GM18870 (cell line): ENCODE measurements at regions not wholly inside any gene's neighbourhood (a gene's known extent, or its start where the extent isn't known, plus 50 kb on each side); places are given as distances from the start of the nearest gene placed in this dataset.

Experiments
- ATAC-seq: cut with Tn5 transposase; IDR thresholded peaks from one replicate; pipeline ENCODE4 v1.9.1; 2021; ENCODE audit warnings: moderate library complexity; ENCODE audit not compliant: unreplicated experiment

DNA sequence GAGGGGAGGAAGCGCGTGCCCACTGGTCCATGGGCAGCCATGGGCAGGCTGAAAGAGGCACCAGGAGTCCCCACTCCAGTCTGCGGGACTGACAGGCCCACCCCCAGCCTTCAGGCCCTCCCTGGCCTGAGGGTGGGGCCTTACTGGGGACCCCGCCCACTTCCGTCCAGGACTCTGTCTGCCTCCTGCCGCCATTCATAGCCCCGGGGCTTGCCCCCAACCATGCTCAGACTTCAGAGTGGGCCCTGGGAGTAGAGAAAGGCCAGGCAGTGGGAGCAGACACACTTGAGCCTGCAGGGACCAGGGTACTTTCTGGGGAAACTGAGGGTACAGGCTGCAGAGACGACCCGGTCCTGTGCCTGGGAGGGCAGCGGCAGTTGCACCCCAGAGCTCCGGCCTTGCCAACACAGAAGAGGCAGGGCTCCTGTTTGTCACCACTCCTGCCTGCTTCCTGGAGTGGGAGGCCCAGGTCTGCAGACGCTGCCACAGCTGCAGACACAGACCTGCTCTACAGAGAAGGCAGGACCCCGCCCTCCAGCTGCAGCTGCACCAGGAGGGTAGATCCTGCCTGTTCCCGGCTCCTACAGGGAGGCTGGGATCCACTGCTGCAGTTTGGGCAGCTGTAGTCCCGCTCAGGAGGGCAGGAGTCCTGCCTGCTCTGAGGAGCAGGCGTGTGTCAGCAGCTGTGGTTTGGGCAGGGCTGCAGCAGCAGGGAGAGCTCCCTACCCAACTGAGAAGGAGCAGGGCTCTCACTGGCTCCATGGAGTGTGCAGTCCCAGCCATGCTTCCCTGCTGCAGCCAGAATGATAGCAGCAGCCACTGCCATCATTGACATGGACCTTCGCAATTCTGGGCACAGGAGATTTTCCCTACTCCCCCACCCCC lies 387.9 kb upstream of the ANO3 start:
- ATAC-seq = no peak

DNA sequence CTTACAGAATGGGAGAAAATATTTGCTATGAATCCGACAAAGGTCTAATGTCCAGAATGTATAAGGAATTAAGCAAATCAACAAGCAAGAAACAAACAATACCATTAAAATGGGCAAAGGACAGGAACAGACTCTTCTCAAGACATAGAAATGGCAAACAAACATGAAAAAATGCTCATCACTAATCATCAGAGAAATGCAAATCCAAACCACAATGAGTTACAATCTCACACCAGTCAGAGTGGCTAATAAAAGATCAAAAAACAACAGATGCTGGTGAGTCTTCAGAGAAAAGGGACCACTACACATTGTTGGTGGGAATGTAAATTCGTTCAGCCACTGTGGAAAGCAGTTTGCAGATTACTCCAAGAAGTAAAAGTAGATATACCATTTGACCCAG lies 382.0 kb upstream of the ANO3 start:
- ATAC-seq = no peak

DNA sequence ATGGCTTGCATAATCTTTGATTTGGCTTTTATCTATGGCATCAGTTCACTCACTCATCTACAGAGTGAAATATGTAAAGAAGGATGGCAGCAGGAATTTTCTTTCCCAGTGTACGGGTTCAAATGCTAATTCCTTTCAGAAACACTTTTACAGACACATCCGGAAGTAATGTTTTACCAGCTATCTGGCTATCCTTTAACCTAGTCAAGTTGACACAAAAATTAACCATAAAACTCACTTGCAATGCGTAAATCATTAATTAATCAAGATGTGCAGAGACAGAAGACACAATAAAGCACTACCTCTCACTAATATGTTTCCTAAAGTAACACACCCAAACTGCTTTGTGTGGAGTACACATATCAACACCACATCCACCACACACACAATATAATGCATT lies 378.9 kb upstream of the ANO3 start:
- no peak for ATAC-seq

DNA sequence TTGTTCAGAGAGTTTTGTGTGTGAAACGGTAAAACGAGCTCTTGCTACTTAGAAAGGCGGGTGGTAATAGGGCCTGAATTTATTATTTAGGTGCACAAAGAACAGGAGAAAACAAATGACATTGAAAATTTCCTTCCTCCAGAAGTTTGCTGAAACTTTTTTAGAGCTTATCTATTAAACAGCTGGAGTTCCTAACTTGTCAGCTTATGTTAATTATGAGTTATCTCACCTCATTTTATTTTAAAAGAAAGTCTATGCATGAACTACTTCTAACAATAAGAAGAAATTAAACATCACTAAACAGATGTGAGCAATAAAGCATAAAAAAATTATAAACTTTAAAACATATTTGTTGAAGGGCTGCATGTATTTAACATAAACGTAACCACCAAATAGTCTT lies 373.9 kb upstream of the ANO3 start:
- ATAC-seq = no peak

DNA sequence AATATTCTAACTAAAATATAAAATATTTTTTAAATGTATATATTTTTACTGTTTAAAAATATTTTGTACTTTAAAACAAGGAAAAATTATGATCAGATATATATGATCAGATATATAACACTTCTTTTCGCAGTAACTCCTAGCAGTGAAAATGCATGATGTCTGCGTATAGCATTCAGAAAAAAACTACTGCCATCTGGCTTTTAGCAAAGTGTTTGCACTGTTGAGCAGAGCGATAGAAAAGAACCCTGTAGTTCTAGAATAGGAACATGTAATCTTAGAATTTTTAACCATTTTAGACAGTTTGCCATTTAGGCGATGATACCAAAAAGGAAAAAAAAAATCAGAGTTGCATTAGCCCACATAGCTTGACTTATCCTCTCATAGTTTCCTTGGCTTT lies 370.4 kb upstream of the ANO3 start:
- no peak for ATAC-seq

DNA sequence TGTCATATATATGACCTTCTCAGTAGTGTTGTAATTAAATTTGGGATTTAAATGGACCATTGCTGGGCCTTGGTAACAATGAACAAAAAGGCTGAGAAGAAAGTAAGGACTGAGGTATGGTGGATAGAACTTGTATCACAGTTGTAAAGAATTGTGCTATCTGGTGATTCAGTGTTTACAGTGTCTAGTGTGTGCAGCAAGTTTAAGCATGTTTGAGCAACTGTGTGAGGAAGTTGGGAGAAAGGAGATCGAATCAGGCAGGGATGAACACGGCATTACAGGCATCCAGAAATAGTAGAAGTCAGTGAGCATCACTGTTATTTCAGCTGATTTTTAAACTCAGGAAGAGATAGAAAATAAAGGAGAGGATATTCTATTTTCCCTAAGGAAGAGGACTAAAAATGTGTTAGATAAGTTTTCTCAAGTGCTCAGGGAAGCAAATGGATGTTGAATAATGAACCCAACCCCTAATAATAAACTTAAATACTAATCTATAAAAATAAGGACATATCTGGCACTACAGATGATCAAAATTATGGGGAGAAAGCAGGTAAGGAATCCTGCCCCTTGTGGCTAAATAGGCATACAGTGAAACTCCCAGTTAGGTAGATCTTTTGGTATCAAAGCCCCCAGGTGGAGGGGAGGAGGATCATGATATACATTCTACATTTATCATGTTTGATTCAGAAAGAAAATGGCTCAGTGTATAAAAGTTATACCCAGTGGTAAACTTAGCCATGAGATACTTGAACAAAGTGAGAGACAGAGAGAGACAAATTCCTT lies 361.0 kb upstream of the ANO3 start:
- ATAC-seq = no peak

DNA sequence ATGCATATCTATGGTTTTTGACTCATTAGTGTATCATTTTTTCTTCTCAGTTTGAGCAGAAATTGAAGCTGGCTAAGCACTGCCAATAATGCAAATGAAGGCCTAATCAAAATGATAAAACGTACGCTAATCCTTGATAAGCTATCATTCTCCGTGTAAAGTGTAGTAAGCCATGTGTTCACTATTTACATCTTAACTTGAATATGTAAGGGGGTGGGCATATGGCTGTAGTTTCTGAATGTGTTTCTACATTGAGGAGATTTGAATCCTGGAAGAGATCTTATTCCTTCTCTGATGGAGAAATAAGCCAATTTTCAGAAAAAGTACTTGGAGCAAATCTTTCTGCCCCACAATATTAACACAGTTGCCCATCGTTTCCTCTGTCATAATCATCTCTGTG lies 351.8 kb upstream of the ANO3 start:
- no peak for ATAC-seq

DNA sequence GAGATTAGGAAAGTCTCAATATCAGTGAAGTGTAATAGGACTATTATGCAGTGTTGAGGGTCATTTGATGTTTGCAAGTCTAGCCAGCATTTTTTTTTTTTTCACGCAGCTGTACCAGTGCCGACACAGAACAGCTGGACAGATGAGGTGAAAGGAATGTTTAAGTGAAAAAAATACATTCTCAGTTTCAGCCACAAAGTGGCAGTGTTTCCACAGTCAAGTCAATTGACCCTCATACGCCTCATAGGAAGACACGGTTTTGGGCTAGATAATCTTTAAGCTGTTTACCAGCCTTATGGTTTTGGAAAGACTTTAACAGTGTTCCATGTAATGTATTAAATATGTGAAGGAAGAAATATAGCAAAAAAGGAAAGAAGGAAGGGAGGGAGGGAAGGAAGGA lies 349.9 kb upstream of the ANO3 start:
- peak; percentile 98 for ATAC-seq

DNA sequence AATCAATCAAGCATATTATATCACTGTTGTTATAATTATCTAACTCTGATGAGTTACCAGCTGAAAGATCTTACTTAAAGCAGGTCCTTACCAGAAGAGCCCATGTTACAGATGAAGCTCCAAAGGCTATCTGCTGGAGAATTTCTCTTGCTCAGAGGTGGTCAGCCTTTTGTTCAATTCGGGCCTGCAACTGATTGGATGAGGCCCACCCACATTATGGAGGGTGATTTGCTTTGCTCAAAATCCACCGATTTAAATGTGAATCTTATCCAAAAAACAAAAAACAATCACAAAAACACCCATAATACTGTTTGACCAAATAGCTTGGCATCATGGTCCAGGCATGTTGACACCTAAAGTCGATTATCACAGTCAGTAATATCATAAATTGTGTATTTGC lies 348.6 kb upstream of the ANO3 start:
- no peak for ATAC-seq

DNA sequence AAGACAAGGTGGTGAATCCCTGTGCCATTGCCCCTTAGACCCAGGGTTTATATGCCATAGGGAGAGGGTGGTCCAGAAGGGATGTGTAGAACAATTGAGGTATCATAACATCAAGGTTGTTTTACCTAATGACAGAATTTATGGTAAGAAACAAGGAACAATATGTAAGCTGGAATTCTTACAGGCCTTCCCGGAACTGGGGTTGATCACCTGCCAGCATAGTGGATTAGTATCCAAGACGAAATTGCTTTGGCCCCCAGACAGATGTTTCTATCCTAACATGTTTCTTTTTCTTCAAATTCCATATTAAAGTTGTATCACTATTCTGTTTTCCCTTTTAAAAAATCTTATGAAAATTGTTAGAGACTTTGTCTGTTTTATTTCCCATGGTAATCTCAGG lies 343.8 kb upstream of the ANO3 start:
- ATAC-seq = no peak

DNA sequence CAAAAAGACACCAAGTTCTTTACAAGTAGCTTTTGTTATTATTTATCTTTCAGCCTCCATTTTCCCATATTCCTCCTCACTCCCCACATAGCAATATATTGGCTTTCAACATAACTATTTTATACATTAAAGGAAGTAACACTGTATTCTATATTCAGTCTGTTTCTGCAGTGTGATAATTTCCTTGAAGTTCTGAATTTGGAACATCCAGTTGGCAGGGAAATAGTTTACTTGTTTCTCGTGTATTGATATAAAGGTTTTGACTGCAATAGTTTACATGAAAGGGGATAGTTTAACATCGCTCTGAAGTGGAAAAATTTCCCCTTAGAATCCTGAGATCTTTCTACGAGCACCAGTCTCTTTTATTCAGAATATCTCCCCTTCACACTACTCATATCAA lies 341.5 kb upstream of the ANO3 start:
- no peak for ATAC-seq

DNA sequence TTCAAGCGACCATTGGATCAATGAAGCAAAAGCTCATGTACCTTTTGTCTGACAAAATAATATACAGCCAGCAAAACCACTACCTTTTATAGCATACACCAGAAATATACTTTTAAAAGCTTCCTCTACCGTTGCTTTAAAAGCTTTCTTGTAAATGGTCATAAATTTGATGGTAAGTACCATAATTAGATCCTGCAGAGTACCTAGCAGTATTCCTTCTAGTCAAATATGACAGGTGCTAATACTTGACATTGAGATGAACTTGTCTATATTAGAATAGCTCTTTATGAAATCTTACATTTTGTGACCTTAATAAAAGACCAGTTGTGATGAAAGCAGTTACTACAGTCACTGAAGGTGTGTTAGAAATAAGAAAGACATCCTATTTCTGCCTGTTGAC lies 340.5 kb upstream of the ANO3 start:
- no peak for ATAC-seq

DNA sequence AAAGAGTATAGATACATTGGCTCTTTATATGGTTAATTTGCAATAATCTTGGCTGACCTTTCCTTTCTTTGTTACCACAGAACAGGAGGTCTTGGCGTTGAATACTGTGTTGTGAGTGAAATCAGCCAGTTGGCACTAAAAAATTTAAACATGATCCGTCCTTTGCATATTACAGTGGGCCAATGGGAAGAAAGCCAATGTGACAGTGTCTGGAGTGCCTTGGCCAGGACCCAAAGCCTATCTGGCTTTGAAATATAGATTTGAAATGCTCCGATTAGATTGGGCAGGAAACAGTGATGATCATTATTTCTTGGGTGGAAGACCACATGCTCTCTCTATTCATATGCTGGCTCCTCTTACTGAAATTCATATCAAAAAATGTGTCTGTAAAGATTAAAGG lies 339.6 kb upstream of the ANO3 start:
- ATAC-seq = no peak

DNA sequence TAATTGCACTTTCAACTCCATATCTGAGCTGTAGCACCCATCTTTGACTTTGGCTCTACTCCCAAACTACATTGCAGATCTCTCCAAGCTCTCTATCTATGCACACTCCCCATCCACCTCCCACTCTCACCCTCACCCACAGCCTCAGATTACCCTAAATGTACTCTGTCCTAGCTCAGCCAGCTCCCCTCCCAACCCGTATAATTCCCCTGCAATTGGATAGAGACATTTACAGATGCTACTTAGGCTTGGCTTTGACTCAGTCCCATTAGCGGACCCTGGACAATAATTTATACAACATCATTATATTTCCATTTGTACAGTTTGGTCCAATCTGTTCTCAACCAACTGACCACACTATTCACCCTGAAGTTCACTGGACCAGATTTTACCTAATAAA lies 338.9 kb upstream of the ANO3 start:
- ATAC-seq = no peak

DNA sequence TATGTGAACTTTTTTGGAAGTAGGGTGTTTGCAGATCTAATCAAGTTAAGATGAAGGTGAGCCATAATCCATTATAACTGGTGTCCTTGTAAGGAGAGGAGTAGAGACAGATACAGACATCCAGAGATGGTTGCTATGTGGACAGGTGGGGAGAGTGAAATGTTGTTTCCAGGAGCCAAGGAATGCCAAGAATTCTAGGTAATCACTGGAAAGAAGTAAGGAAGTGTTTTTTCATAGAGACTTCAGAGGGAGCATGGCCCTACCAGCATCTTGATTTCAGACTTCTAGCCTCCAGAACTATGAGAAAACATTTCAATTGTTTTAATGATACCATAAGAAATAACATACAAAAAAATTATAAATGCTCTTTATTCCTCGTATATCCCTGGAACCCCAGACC lies 320.5 kb upstream of the ANO3 start:
- no peak for ATAC-seq

DNA sequence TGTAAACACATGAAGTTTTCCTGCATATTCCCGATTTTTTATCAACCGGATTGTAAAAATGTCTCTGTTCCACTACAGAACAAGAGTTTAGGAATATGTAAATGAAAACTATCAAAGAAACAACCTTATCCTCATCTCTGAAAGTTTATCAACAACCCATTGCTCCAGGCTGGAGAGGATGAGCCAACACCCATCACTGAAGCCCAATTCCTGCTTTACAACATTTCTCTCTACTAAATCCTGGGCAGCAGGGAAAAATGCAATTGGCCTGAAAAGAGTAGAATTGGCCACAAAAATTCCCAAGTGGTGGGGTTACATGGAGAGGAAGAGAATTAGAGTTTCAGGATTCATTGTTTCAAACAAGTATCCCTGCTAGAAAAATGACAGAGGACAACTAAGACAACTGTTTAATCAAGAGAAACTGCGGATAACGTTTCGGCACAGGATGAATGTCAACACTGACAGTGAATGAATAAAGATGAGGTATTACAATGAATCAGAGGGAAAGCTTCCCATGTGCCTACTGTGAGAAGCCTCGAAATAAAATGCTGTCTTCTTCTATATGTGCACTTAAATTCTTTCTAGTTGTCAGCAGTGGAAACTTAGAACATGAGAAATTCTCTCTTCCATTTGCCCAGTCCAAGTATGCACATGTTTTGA lies 317.3 kb upstream of the ANO3 start:
- no peak for ATAC-seq

DNA sequence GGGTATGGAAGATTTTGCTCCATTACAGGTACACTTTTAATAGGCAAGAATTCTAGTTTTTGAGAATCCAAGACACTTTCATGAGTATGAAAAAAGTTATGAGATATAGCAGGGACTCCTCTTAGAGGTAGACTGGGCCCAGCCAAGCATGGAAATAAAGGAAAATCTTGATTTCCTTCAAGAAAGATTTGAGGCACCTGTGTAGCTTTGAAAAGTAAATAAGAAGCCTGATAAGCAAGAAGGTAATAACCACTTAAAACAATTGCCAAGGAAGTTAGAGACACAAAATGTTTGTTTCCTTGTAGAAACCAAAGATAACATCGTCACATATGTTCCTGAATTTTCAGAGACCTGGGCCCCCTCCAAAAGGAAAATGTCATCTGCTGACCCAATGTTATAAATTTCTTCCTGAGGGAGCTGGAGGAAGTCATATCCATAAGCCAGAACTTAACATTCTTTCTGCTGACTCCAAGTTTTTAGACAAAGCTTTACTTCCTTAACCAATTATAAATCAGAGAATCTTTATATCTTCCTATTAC lies 314.5 kb upstream of the ANO3 start:
- no peak for ATAC-seq

DNA sequence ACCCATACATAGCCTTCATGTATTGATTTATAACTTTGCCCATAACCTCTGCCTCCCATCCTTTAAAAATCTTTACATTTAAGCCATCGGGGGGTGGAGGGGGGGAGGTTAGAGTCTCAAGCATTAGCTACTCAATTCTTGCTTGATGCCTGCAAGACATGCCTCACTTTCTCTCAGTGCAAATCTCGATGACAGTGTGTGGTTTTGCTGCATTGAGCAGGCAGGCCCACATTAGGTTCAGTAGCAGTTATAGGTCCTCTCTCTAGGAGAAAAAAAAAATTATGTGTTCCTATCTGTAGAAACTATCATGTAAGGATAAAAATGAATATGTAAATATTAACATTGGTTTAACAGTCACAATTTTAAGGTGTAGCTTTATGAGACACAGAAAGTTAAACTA lies 314.0 kb upstream of the ANO3 start:
- ATAC-seq = no peak

DNA sequence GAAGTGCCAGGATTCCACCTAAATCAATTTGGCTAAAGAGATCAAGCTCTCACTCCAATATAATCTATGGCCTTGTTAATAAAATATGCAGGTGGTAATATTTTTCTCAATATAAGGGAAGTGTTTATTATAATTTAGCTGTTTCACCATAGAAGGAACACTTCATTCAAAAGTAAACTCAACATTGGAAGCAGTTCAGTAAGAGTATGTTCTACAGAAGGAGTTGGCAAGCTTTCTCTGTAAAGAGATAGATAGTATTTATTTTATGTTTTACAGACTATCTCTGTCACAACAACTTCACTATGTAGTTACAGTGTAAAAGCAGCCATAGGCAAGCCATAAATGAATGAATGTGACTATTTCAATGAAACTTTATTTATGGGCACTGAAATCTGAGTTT lies 313.6 kb upstream of the ANO3 start:
- no peak for ATAC-seq

DNA sequence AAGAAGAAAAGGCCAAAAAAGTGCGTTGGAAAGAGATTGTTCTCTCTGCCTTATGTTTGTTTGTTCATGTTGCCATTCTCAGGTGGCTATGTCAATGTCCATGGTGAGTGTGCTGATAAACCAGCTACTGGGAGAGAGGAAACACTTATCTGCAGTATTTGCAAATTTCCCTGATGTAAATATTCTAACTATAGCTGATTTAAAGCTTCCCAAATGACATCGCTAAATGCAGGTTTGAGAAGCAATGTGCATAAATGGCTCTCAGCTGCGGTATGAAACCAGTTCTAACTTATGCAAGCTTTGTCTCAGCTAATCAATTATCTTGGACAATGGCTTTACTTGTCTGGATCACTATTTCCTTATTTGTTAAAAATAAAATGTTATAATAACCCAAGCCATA lies 312.5 kb upstream of the ANO3 start:
- ATAC-seq = no peak

DNA sequence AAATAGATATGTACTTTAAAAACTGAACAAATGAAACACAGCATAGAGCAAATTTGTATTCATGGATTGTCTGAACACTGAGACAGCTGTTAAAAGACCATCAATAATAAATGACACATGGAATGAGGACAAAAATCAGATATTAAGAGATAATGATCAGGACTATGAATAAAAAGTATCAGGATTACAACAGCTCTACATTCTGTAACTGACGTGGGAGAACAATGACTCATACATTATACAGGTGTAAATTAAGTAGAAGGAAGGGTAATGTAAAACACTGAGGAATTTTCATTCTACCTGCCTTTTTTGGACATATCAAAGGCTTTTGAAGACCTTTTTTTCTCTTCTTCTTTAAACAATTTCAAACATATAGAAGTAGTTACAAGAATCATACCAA lies 310.9 kb upstream of the ANO3 start:
- no peak for ATAC-seq

DNA sequence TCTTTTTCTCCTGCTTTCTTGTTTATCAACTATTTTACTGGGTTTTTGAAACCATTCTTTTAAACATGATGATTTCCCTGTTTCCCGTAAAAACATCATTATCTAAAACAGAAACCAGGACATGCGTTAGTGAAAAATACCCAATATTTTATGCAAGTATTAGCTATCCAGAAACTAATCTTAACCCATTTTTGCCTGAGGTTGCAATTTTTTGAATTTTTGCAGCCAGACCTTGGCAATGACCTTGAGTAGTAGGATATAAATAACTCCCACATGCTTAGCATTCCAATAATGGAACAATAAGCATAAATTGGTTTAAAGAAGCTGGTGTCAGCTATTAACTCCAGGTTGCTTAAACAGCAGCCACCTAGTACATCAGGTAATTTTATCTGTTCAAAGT lies 308.9 kb upstream of the ANO3 start:
- ATAC-seq = no peak
